C4-2B (cell line): ENCODE measurements at regions not wholly inside any gene's neighbourhood (a gene's known extent, or its start where the extent isn't known, plus 50 kb on each side); places are given as distances from the start of the nearest gene placed in this dataset.
"Not testable (repeated sequence)": the region's sequence is repeated elsewhere in the genome, so short reads cannot be mapped to it uniquely, and the experiment has no call there.

ENCODE experiments used
- H3K27ac ChIP-seq: fragments of 450-650 bp; 2 replicates; pipeline ENCODE4 v1.5.1; 2017
- ZFX ChIP-seq: fragments of 450-650 bp; IDR thresholded peaks from 2 replicates; pipeline ENCODE4 v1.6.1; 2017
- TF ChIP-seq, protein P1 (sequence below): fragments of 450-650 bp; conservative IDR thresholded peaks from 2 replicates; pipeline ENCODE4 v1.5.1; 2017; ENCODE audit warnings: mild to moderate bottlenecking

DNA sequence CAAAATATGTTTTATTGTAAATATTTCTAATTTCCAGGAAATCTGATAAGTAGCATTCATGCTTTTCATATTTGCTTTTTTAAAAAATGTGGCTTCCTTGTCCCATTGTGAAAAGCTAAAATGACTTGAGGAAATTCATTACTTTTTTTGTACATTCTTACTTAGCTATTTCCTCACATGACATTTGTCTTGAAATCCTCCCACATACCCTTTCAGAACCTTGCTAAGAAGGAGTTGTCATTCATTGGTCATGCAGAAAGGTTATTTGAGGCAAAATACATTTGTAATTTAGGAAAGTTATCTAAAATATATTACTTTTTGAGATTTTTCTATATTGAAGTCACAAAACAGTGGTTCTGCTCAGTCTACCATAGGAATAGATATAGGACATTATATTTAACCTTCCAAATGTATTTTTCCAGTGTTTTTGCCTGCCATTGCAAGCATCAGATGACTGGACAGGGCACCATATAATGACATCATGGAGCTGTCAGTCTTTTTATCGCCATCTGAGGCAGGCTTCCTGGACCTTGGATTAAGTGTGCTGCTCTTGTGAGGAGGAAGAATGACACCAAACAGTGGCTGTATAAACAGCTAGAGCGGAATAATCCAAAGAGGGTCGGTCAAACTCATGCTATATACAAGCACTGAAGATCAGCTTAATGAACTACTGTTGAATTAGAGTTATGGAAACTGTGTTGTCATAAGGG lies 109.4 kb upstream of the HCRTR2 start:
- TF ChIP-seq, protein P1, sequence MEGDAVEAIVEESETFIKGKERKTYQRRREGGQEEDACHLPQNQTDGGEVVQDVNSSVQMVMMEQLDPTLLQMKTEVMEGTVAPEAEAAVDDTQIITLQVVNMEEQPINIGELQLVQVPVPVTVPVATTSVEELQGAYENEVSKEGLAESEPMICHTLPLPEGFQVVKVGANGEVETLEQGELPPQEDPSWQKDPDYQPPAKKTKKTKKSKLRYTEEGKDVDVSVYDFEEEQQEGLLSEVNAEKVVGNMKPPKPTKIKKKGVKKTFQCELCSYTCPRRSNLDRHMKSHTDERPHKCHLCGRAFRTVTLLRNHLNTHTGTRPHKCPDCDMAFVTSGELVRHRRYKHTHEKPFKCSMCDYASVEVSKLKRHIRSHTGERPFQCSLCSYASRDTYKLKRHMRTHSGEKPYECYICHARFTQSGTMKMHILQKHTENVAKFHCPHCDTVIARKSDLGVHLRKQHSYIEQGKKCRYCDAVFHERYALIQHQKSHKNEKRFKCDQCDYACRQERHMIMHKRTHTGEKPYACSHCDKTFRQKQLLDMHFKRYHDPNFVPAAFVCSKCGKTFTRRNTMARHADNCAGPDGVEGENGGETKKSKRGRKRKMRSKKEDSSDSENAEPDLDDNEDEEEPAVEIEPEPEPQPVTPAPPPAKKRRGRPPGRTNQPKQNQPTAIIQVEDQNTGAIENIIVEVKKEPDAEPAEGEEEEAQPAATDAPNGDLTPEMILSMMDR: no peak
- no peak for TF ChIP-seq ZFX
- no peak overlapping the region for H3K27ac ChIP-seq

DNA sequence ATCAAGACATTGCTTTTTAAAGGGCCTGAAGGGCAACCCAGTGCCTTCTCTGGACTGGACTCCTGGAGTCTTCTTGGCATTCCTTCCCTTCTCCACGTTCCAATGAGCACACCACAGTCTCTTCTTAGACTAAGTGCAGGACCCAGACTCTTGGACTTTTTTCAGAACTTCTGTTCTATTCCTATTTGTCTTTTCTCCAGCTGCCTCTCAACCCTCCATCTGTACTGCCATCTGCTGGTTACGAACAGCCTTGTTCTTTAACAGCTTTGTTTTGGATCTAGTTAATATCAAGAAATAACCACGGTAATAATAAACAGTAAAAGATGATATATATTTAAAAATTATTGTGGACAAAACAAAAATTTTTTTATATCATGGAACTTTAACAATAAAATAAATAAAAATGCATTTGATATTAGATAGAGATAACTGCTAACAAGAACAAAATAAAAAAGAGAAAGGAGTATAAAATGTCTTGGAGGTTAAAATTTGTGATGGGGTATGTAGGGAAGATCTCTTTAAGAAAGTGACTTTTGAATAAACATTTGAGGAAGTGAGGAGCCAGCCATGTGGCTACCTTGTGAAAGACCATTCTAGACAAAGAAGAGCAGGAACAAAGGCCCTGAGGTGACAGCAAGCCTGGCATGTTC lies 105.1 kb upstream of the HCRTR2 start:
- H3K27ac ChIP-seq: no peak overlapping the region
- TF ChIP-seq, protein P1: peak; percentile 80
- no peak for TF ChIP-seq ZFX

DNA sequence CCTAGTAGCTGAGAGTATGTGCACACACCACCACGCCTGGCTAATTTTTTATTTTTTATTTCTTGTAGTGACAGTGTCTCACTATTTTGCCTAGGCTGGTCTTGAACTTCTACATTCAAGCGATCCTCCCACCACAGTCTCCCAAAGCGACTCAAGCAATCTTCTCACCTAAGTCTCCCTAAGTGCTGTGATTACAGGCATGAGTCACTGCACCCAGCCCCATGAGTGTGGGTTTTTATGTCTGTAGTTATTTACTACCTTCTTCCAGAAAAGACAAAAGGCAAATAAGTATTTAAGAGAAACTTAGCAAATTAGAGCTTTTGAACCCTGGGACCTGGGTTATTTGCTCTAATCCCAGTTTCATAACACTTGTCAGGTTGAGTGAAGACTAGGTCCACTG lies 92.3 kb upstream of the HCRTR2 start:
- no peak overlapping the region for H3K27ac ChIP-seq
- no peak for TF ChIP-seq ZFX
- TF ChIP-seq, protein P1: no peak

DNA sequence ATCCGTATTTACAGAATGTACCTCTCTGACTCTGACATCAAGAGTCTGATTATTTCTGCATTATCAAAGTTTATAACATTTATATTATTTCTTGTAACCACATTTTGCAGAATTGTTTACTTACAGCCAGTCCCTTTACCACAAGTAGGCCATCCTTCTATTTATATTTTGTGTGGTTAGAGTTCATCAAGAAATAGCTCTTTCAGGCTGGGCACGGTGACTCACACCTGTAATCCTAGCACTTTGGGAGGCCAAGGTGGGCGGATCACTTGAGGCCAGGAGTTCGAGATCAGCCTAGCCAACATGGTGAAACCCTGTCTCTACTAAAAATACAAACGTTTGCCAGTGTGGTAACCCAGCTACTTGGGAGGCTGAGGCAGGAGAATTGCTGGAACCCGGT lies 86.3 kb upstream of the HCRTR2 start:
- not testable (repeated sequence) for H3K27ac ChIP-seq

DNA sequence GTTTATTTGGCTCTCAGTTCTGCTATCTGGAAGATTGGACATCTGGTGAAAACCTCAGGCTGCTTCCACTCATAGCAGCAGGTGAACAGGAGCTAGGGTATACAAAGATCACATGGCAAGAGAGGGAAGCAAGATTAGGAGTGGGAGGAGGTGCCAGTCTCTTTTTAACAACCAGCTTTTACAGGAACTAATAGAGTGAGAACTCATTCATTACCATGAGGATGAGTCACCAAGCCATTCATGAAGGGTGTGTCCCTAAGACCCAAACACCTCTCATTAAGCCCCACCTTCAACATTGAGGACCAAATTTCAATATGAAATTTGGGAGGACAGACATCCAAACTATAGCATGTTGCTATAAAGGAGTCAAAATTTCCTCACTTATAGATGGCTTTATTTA lies 85.4 kb upstream of the HCRTR2 start:
- TF ChIP-seq, protein P1: no peak
- no peak for TF ChIP-seq ZFX
- H3K27ac ChIP-seq: no peak overlapping the region

DNA sequence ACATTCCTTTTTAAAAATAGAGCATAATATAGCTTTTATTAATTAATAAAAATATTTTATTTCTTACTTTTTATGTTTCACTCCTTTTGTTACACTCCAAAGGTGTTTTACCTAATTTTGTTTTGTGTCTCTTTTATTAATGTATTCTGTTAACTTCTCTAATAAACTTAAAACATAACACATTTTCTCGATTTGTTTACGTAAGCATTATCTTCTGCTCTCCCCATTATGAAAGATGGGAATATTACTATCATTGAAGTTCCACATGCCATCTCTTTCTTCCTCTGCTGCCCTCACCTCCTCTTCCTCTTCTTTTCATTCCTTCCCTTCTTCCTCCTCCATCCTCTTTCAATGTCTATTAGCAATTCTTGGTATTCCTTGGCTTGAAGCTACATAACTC lies 85.0 kb upstream of the HCRTR2 start:
- TF ChIP-seq ZFX: no peak
- TF ChIP-seq, protein P1: no peak

DNA sequence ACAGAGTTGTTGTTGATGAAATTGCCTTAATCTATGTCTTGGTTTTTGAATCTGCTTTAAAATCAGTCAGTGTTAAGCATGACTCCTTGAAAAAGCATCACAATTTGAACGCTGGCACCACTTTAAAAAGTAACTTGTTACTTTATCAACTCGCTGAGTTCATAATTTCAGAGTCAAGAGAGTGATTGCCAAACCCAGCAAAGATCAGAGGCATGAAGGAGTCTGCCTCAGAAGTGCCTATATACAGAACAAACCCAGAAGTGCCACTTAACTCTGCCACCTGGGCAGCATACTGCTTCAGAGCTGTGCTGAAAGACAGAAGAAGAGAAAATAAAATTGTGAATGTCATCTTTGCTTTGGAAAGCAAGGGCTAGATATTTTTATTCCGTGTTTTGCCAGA lies 73.6 kb upstream of the HCRTR2 start:
- H3K27ac ChIP-seq: no peak overlapping the region
- TF ChIP-seq, protein P1: no peak
- TF ChIP-seq ZFX: no peak

More for the DNA sequence above, 85.0 kb upstream of the HCRTR2 start:
- H3K27ac ChIP-seq: no peak overlapping the region

DNA sequence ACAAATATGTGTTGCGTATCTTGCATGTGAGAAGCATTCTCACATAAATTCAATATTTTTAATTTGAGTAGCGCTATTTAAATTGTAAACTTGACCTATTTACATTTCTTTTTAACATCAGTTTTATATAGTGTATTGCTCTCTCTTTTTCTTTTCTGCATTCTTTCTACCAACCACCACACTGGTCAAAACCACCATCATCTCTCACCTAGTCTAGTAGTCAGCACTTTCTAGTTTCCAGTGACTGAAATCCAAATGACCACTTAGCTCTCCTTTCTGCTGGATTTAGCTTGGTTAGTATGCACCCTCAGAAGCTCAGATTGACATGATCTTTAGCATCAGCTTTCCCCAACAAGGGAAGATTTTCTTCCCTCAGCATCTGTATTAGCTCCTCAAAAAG lies 73.2 kb upstream of the HCRTR2 start:
- H3K27ac ChIP-seq: no peak overlapping the region
- TF ChIP-seq ZFX: no peak
- TF ChIP-seq, protein P1: no peak
